ENCODE measurements at regions not wholly inside any gene's neighbourhood (a gene's known extent, or its start where the extent isn't known, plus 50 kb on each side); places are given as distances from the start of the nearest gene placed in this dataset.

DNA sequence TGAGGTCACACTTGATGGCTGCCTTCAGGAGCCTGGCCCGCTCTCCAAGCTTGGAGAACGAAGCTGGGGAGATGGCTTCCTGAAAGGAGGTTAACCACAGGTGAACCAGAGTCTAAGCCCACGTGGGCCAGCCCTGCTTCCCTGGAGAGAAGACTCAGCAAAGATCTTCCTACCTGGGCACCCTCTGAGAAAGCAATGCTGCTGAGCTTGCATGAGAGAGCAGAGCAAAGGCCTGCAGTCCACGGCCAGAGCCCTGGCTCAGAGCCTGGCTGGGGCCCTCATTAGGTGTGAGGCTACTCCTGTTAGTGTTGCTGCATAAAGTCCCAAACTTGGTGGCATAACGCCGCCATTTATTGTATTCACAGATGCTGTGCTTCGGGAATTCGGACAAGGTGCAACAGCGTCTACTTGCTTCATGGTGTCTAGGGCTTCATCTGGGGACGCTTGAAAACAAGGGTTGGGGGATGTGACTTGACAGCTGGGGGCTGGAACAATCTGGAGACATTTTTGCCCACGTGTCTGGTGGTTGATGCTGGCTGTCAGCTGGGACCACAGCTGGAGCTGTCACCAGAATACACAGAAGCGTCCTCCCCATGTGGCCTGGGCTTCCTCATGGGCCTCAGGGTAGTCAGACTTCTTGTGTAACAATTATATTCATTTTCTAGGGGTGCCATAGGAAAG is 87.9 kb upstream of the MEF2A start:
- ATAC-seq (no peak), FAIRE-seq (peak; percentile 13), DNase-seq (ENCODE audit: low read depth, low spot score) (no peak)
- in situ Hi-C loops (cut with MboI) (no loop called here), intact Hi-C loops (cut with micrococcal nuclease; ENCODE audit: unreplicated experiment) (no loop called here)
- BruUV-seq (replicated peaks): no TSS peak
- H3K4me3 ChIP-seq: no peak overlapping the region
- H3K79me2 ChIP-seq (ENCODE audit: control insufficient read depth, insufficient read depth, low read length): no peaks in the 10 kb centered on the region
- RAD21 ChIA-PET (ENCODE audit: unreplicated experiment): interaction anchor here (1.0 to 1.5 kb wide), 3 partner anchors 8 to 89 kb away, joined by 4 read pairs; no protein-coding TSS in a partner anchor
- H4K20me1 ChIP-seq (ENCODE audit: control insufficient read depth, insufficient read depth): no peaks in the 10 kb centered on the region
- SMC1A ChIA-PET (ENCODE audit: uncharacterized antibody, unreplicated experiment): interaction anchor here (0.6 to 2.0 kb wide), 14 partner anchors 8 to 1118 kb away, joined by 3 to 8 read pairs (median 3); no protein-coding TSS in a partner anchor
- no peak overlapping the region for H3K27ac ChIP-seq (ENCODE audit: control insufficient read depth, insufficient read depth)
- POLR2A ChIA-PET: no interaction called here
- no peaks in the 10 kb centered on the region for H3K9me3 ChIP-seq (replicated peaks; ENCODE audit: control insufficient read depth, insufficient read depth, low read length)
- H3K27me3 ChIP-seq (replicated peaks in 1 of 2; ENCODE audit: control insufficient read depth in 2 of 2, insufficient read depth in 2 of 2, low read length in 1 of 2): no peaks in the 10 kb centered on the region
- TF ChIP-seq PKNOX1 (IDR thresholded peaks at IDR 0.05): no peak
- no peak for TF ChIP-seq IRF4 (IDR thresholded peaks at IDR 0.05; ENCODE audit: low read depth, low read length)
- TF ChIP-seq RELA (IDR thresholded peaks at IDR 0.05; ENCODE audit: borderline replicate concordance, partially characterized antibody): no peak
- TF ChIP-seq NFYA (IDR thresholded peaks at IDR 0.05; ENCODE audit: borderline replicate concordance, low read depth, low read length): no peak
- no peak for TF ChIP-seq POU2F2 (IDR thresholded peaks at IDR 0.05; ENCODE audit: borderline replicate concordance, low read depth, low read length)
- TF ChIP-seq NRF1 (conservative IDR thresholded peaks at IDR 0.05; ENCODE audit: low read depth, low read length): no peak
- TF ChIP-seq SMAD5 (IDR thresholded peaks at IDR 0.05; ENCODE audit: low read depth): no peak
- no peak for TF ChIP-seq POLR2A (IDR thresholded peaks at IDR 0.05; ENCODE audit: low read depth, low read length)
- no peak for TF ChIP-seq ZNF274 (IDR thresholded peaks at IDR 0.05; ENCODE audit: insufficient read depth, insufficient read length)
- TF ChIP-seq ZZZ3 (IDR thresholded peaks at IDR 0.05; ENCODE audit: control insufficient read depth, insufficient read length, low read depth): no peak
- no peak for TF ChIP-seq SP1 (IDR thresholded peaks at IDR 0.05; ENCODE audit: low read depth, low read length)
- TF ChIP-seq BHLHE40 (IDR thresholded peaks at IDR 0.05; ENCODE audit: borderline replicate concordance in 1 of 2, low read depth in 2 of 2, low read length in 1 of 2): no peak
- H3K9ac ChIP-seq (ENCODE audit: control insufficient read depth, insufficient read depth, low read length): no peak overlapping the region
- no peak overlapping the region for H3K4me2 ChIP-seq (ENCODE audit: control insufficient read depth, insufficient read depth)
- H2AFZ ChIP-seq (ENCODE audit: control insufficient read depth, low read depth, low read length): no peak overlapping the region
- no peaks in the 10 kb centered on the region for H3K36me3 ChIP-seq (ENCODE audit: control insufficient read depth in 2 of 2, insufficient read depth in 2 of 2, low read length in 1 of 2)
- peaks cover 22% of the 10 kb centered on the region for H3K4me1 ChIP-seq (ENCODE audit: control insufficient read depth, insufficient read depth, low read length)
- CTCF ChIA-PET: interaction anchor here (1.1 to 1.2 kb wide), 2 partner anchors 29 to 190 kb away, joined by 3 to 4 read pairs; no protein-coding TSS in a partner anchor
- 89% methylated on average over 12 of the region's 12 CpGs for WGBS (ENCODE audit: insufficient coverage, insufficient replicate concordance, low lambda C conversion rate, missing lambda C conversion rate)
